LNCAP (cell line): ENCODE measurements at regions not wholly inside any gene's neighbourhood (a gene's known extent, or its start where the extent isn't known, plus 50 kb on each side); places are given as distances from the start of the nearest gene placed in this dataset.

Source experiments
- CTCF ChIP-seq: fragments of 450-650 bp; IDR thresholded peaks from 2 replicates; pipeline ENCODE4 v1.5.1; 2017; ENCODE audit warnings: mild to moderate bottlenecking

GRCh38 chr7:136308230-136308629, 331.1 kb upstream of the MTPN start:
- no peak for TF ChIP-seq CTCF

GRCh38 chr7:136303162-136303561, 326.0 kb upstream of the MTPN start:
- no peak for TF ChIP-seq CTCF

GRCh38 chr7:136302049-136302448, 324.9 kb upstream of the MTPN start:
- no peak for TF ChIP-seq CTCF

- peak; percentile 21; the same call in 1 of the 2 replicates for TF ChIP-seq CTCF
Observed at GRCh38 chr7:136294977-136295376, 317.8 kb upstream of the MTPN start.

- no peak for TF ChIP-seq CTCF
Observed at GRCh38 chr7:136293841-136294391, 316.8 kb upstream of the MTPN start.

DNA sequence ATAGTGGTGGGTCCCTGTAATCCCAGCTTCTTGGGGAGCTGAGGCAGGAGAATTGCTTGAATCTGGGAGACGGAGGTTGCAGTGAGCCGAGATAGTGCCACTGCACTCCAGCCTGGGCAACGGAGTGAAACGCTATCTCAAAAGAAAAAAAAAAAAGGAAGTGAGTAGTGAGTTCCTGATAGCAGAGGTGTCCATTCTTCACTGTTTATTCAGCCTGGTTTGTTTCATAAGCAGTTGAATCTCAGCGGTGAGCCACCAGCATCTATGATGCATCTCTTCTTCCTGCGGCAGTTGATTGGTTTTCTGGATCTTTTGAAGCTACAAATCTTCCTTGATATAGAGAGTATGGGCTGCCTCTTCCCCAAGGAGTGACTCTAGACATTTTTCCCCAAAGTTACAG, 316.1 kb upstream of the MTPN start:
- no peak for TF ChIP-seq CTCF

- TF ChIP-seq CTCF, result no peak
Observed at GRCh38 chr7:136292365-136292764, 315.2 kb upstream of the MTPN start.

- no peak for TF ChIP-seq CTCF
Observed at GRCh38 chr7:136290351-136290750, 313.2 kb upstream of the MTPN start.
